ENCODE measurements at regions not wholly inside any gene's neighbourhood (a gene's known extent, or its start where the extent isn't known, plus 50 kb on each side); places are given as distances from the start of the nearest gene placed in this dataset.

DNA sequence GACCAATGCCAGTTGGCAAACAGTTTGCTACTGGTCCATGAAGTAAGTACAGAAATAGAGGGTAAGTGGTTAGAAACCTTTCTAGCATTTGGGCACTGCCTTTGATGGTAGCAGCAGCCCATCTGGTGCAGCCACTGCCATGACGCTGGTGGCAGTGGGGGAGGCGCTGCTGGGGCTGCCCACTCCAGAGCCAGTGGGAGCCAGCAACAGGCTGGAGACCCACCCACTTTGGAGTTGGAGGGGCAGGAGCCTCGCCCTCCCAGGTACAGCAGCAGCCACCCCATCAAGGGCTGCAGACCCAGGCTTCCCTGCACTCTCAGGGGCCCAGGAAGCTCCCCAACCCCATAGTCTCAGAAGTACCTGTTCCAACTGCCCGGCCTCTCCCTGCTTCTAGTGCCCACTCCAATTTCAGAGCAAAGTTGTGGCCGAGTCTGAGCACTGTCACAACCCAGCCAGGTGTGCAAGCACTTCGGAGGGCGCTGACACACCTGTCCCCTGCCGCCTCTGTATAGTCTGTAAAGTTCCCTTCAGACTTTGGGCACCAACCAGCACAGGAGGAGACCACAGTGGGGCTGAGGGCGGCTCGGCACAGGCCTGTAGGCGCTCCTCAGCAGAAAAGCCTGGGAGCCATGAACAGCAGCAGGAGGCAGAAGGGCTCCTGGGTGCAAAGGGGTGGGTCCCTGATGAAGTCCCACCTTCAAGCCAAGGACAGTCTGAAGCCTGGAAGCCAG is 125.6 kb upstream of the CCDC150 start:
- H3K36me3 ChIP-seq: no peaks in the 10 kb centered on the region
- no peak overlapping the region for H3K4me3 ChIP-seq
- 91 to 92% (median 92%) methylated on average over 11 of the region's 11 CpGs for WGBS, 3 donors
- TF ChIP-seq EP300 (IDR thresholded peaks at IDR 0.05): no peak
- no peak for TF ChIP-seq POLR2A (IDR thresholded peaks at IDR 0.05)
- TF ChIP-seq, protein P1, sequence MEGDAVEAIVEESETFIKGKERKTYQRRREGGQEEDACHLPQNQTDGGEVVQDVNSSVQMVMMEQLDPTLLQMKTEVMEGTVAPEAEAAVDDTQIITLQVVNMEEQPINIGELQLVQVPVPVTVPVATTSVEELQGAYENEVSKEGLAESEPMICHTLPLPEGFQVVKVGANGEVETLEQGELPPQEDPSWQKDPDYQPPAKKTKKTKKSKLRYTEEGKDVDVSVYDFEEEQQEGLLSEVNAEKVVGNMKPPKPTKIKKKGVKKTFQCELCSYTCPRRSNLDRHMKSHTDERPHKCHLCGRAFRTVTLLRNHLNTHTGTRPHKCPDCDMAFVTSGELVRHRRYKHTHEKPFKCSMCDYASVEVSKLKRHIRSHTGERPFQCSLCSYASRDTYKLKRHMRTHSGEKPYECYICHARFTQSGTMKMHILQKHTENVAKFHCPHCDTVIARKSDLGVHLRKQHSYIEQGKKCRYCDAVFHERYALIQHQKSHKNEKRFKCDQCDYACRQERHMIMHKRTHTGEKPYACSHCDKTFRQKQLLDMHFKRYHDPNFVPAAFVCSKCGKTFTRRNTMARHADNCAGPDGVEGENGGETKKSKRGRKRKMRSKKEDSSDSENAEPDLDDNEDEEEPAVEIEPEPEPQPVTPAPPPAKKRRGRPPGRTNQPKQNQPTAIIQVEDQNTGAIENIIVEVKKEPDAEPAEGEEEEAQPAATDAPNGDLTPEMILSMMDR (IDR thresholded peaks at IDR 0.05): no peak
- no peaks in the 10 kb centered on the region for H3K9me3 ChIP-seq
- no peaks in the 10 kb centered on the region for H3K4me1 ChIP-seq (ENCODE audit: insufficient read depth)
- H3K27ac ChIP-seq: no peak overlapping the region
- intact Hi-C loops (cut with DNase I): no loop called here
- DNase-seq: no peak
- H3K27me3 ChIP-seq: no peaks in the 10 kb centered on the region

DNA sequence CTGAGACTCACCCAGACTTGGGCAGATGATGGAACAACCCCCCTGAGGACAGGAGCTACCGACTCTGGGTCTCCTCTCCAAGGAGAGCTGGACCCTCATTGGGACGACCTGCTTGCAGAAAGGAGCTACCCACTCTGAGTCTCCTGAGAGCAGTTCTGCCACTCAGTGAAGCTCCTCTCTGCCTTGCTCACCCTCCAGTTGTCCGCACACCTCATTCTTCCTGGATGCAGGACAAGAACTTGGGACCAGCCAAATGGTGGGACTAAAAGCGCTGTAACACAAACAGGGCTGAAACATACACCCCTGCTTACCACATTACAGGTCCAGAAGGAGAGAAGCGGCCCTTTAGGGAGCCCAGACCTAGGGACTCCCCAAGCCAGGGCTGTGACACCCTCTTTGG is 124.9 kb upstream of the CCDC150 start:
- H3K36me3 ChIP-seq: no peaks in the 10 kb centered on the region
- DNase-seq: no peak
- 89 to 94% (median 91%) methylated on average over 5 of the region's 5 CpGs for WGBS, 3 donors
- no peak overlapping the region for H3K27ac ChIP-seq
- no peaks in the 10 kb centered on the region for H3K9me3 ChIP-seq
- H3K4me1 ChIP-seq (ENCODE audit: insufficient read depth): no peaks in the 10 kb centered on the region
- TF ChIP-seq, protein P1 (IDR thresholded peaks at IDR 0.05): no peak
- TF ChIP-seq EP300 (IDR thresholded peaks at IDR 0.05): no peak
- no peak for TF ChIP-seq POLR2A (IDR thresholded peaks at IDR 0.05)
- no peak overlapping the region for H3K4me3 ChIP-seq
- no peaks in the 10 kb centered on the region for H3K27me3 ChIP-seq
- intact Hi-C loops (cut with DNase I): no loop called here

DNA sequence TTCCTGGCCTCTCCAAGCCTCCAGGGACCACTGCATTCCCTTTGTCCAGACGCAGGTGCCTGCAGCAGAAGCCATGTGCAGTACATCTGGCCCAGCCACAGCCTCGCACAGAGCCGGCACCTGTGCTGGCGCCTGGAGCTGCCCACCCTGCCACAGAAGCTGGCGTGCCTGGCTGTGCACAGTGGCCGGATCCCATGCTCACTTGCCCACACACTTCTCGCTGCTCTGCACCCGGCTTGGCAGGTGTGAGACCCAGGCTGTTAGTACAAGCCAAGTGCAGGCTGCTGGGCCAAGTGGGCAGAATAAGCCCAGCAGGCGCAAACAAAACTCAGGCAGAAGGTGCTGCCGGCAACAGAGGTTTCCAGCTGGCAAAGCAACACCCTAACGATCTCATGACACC is 124.5 kb upstream of the CCDC150 start:
- WGBS, 3 donors: 87 to 89% (median 89%) methylated on average over 10 to 11 of the region's 11 CpGs
- no peak for DNase-seq
- intact Hi-C loops (cut with DNase I): no loop called here
- Histone ChIP-seq H3K36me3 (no peaks in the 10 kb centered on the region), H3K4me1 (ENCODE audit: insufficient read depth) (no peaks in the 10 kb centered on the region), H3K27me3 (no peaks in the 10 kb centered on the region), H3K4me3 (no peak overlapping the region), H3K27ac (no peak overlapping the region), H3K9me3 (no peaks in the 10 kb centered on the region)
- TF ChIP-seq, protein P1 (IDR thresholded peaks at IDR 0.05): no peak
- no peak for TF ChIP-seq POLR2A (IDR thresholded peaks at IDR 0.05)

DNA sequence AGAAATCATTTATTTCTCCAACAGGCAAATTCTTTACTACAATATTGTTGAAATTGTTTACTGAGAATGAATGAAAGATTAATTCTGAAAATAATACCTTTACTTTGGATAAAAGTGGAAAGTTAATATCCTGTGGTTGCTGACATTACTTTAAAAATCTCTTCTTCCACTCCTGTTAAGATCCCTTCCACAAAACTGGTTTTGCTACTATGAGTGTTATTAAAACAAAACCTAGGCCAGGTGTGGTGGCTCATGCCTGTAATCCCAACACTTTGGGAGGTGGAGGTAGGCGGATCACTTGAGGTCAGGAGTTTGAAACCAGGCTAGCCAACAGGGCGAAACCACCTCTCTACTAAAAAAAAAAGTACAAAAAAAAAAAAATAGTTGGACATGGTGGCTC is 123.9 kb upstream of the CCDC150 start:
- DNase-seq: no peak

More for the DNA sequence above, 123.9 kb upstream of the CCDC150 start:
- H3K4me3 ChIP-seq: no peak overlapping the region
- no peaks in the 10 kb centered on the region for H3K27me3 ChIP-seq
- H3K27ac ChIP-seq: no peak overlapping the region
- H3K4me1 ChIP-seq (ENCODE audit: insufficient read depth): no peaks in the 10 kb centered on the region
- intact Hi-C loops (cut with DNase I): no loop called here
- WGBS, 3 donors: 92 to 96% (median 93%) methylated on average over 2 of the region's 2 CpGs
- no peaks in the 10 kb centered on the region for H3K36me3 ChIP-seq
- TF ChIP-seq EP300 (IDR thresholded peaks at IDR 0.05) (no peak), POLR2A (IDR thresholded peaks at IDR 0.05) (no peak)
- TF ChIP-seq, protein P1 (IDR thresholded peaks at IDR 0.05): no peak
- no peaks in the 10 kb centered on the region for H3K9me3 ChIP-seq

Data from ovary (tissue), 7 donors.